ENCODE measurements at regions not wholly inside any gene's neighbourhood (a gene's known extent, or its start where the extent isn't known, plus 50 kb on each side); places are given as distances from the start of the nearest gene placed in this dataset.

- TF ChIP-seq CTCF (conservative IDR thresholded peaks at IDR 0.05) = no peak
- no peak for TF ChIP-seq EZH2 (IDR thresholded peaks at IDR 0.05; ENCODE audit: low read depth)
Observed at GRCh38 chr7:52786174-52786573, 249.3 kb upstream of the POM121L12 start.
